ENCODE measurements at regions not wholly inside any gene's neighbourhood (a gene's known extent, or its start where the extent isn't known, plus 50 kb on each side); places are given as distances from the start of the nearest gene placed in this dataset.
"Not testable (repeated sequence)": the region's sequence is repeated elsewhere in the genome, so short reads cannot be mapped to it uniquely, and the experiment has no call there.

GRCh38 chr2:196279541-196279940 is 108.2 kb upstream of the STK17B start:
- DNase-seq: no peak

DNA sequence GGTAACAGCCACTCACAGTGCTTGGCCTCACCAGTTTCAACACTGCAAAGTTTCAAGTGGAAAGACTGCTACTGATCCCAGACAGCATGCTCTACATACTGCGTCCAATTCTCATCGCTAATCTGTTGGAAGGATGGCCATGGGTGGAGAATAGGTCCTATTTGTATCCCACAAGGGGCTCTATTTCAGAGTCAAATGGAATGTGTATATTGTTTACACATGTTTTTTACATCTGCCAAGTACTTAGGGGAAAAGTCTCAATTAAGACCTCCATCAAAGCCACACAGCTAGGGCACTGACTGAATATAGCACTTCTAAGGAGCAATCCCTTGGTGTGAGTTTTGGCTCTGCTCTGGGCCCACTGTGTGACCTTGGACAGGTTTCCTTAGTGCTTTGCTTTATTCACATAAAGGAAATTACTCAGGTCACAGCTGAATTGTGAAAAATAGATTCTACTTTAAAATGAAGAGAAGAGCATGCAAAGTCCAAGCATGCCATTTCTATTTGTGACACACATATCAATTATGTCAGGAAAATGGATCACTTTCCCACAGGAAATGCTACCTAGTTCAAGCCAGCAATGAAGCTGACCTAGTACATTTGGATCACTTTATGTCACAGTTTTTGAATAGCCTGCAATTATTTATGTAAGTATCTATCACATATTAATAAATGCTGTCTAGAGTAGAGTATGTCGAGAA is 112.9 kb upstream of the STK17B start:
- DNase-seq: no peak

DNA sequence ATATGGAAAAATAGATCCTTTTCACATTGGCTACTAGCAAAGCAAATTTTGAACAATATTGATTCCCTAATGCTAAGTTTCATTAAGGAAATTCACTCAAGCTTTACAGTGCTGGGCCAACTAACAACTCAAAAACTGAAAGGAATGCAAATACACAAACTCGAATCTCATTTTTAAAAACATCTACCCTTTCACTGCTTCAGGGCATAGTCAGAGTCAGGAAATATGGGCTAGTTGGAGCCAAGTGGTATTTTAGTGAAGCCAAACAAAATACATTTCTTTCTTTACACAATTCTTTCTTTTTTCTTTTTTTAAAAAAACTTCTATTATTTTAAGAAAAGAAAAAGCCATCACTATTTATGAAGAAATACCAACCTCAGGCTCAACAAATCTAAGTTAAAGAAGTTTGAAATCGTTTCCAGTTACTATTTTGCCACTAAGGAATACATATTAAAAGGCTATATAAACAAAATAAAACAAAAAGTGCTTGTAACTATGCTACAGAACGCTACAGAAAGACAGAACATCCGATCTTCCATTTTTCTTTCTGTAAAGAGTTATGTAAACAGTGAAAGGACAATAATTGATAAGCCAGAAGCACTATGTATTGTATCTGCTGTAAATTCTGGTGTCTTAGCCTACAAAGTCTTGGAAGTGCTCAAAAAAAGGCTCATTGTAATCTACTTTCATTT is 113.6 kb upstream of the STK17B start:
- no peak for DNase-seq

GRCh38 chr2:196286821-196287220 is 115.4 kb upstream of the STK17B start:
- DNase-seq: no peak

GRCh38 chr2:196287523-196287922 is 116.1 kb upstream of the STK17B start:
- DNase-seq: no peak

DNA sequence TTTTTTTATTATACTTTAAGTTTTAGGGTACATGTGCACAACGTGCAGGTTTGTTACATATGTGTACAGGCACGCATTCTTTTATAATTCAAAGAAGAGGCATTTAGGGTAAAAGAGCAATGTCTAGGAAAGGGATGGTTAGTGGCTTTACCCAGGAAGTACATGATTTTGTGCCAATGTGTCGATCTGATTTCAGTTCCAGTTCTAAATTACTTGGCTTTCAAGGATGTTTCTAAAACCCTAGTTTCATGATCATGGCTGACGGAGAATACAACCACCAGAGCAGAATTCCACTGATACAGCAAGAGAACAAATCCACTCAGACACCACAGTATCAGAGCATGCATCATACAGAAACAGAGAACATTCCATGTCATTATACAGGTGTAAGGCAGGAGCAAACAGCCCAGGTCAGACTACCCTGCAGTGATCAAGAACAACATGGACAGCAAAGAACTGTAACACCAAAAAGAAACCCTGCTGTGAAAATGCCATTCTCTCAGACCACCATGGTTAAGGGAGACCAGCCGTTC is 116.7 kb upstream of the STK17B start:
- DNase-seq: no peak

- no peak for DNase-seq
Observed at GRCh38 chr2:196289000-196289399, 117.6 kb upstream of the STK17B start.

DNA sequence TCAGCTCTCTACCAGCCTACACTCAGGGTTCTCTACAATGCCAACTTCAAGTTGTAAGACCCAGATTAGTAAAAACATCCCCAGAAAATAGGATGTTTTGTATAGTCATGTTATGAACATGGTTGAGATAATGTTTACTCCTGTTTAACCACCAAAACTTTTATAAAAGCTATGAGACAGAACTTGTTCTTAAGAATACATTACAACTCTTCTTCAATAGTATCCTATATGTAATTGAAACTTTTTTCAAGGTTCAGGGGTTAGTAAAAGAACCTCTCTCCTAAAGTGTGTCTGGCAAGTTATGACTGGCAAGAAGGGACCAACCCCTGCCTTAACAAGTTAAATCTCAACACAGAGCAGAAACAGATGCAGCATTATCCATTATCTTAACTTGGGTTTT is 118.8 kb upstream of the STK17B start:
- DNase-seq: no peak

DNA sequence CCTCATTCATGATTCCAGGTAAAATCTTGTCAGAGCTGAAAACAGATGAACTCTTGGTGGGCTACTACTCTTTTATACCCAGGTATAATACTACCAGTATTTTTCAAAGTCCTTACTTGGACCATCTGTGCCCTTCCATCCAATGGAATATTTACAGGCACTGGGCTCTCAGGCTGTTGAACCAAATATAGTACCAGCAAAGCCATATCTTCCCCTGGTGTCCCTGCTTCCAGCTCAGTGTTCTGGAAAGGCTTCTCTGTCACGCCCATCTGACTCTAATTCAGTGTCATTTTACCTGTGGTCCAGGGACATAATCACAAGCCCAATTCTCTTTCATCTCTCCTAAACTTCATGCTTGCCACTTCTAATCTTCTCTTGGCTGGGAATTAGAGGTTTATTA is 119.2 kb upstream of the STK17B start:
- DNase-seq: no peak

DNA sequence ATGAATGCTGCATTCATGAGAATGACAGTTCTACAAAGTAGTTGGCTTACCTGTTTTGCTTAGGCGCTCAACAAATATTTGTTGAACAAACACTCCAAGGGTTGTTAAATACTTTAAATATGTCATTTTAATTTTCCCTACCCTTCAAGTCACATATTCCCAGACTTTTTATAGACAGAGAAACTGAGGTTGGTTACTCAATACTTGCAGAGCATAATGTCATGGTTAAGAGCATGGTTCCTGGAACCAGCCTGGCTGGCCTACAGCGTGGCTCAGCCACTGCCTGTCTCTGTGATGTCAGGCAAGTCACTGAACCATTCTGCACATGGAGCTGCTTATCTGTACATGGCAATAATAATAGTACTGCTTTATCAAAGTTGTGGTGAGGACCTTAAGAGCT is 120.0 kb upstream of the STK17B start:
- no peak for DNase-seq

- no peak for DNase-seq
Observed at GRCh38 chr2:196291873-196292800, 120.8 kb upstream of the STK17B start.

DNA sequence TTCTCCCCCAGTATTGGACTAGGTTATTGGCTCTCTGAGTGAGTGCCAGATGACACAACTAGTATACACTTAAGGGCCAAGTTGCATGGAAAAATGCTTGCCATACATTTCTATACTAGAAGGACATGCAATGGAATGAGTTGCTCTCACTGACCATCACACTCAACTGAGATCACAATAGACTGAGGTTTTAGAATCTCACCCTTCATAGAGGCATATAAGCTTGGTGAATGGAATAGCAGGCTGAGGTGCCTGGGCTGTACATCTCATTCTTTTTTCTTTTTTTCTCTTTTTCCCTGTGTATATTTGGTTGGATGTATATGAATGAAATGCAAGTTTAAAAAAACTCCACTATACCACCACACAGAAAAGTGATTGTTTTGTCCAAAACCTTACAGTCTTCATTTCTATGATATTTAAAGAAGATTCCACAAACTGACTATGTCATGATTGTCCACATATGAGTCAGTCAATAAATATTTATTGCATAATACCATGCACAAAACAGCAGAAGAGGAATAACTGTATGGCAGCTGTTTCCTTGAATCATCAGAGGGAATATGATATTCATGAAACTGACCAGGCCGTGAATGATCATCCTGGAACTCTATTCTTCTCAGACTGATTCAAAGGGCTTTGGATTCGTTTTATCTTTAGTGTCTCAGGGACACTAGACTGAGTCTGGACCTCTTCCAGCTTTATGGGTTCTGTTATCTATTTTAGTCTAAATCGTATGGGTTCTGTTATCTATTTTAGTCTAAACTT is 122.6 kb upstream of the STK17B start:
- no peak for DNase-seq

GRCh38 chr2:196294516-196294909 is 123.1 kb upstream of the STK17B start:
- DNase-seq: no peak

- no peak for DNase-seq
Observed at GRCh38 chr2:196295005-196295404, 123.6 kb upstream of the STK17B start.

DNA sequence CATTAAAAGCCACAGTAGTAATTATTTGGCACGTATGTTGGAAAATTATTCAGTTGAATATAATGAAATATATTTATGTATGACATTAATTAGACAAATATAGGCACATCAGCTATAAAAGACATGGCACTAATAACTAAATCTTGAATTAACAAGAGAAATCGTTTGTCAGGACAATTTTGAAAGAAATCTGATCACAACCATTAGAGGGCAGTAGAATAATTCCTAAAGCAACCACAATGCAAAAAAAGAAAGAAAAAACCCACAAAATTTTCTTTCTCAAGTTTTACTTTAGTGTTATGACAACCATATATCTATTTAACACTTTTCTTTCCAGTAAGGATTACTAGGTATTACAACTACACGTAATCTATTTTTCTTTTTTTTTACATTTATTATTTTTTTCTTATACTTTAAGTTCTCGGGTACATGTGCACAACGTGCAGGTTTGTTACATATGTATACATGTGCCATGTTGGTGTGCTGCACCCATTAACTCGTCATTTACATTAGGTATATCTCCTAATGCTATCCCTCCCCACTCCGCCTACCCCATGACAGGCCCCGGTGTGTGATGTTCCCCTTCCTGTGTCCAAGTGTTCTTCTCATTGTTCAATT is 126.8 kb upstream of the STK17B start:
- DNase-seq: not testable (repeated sequence)

- DNase-seq: no peak
Observed at GRCh38 chr2:196307775-196308305, 136.5 kb upstream of the STK17B start.

DNA sequence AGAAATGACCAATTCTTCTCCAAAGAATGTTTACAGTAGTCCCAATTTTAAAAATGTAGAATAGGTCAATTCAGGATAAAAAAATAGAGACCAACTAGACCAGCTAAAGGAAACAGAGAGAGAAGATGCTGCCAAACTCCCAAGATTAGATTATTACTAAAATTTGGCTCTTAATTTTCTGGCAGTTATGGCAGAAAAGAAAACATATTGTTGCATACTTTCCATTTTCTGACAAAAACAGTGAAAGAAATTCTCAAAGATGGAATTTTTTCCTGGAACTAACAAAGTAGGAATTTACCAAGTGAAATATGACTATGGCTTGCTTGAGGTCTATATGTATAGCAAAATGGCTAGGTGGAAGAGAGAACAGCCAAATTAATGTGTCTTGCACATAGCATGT is 138.3 kb upstream of the STK17B start:
- DNase-seq: no peak

- no peak for DNase-seq
Observed at GRCh38 chr2:196314157-196314556, 142.8 kb upstream of the STK17B start.

- no peak for DNase-seq
Observed at GRCh38 chr2:196314780-196315179, 143.4 kb upstream of the STK17B start.

- no peak for DNase-seq
Observed at GRCh38 chr2:196315388-196316049, 144.1 kb upstream of the STK17B start.

GRCh38 chr2:196316050-196316430 is 144.7 kb upstream of the STK17B start:
- no peak for DNase-seq

Measured in DMS 273 treated with DMSO at 0.1 percent for 48 hours (cell line).